ENCODE measurements at regions not wholly inside any gene's neighbourhood (a gene's known extent, or its start where the extent isn't known, plus 50 kb on each side); places are given as distances from the start of the nearest gene placed in this dataset.
"Not testable (repeated sequence)": the region's sequence is repeated elsewhere in the genome, so short reads cannot be mapped to it uniquely, and the experiment has no call there.

DNA sequence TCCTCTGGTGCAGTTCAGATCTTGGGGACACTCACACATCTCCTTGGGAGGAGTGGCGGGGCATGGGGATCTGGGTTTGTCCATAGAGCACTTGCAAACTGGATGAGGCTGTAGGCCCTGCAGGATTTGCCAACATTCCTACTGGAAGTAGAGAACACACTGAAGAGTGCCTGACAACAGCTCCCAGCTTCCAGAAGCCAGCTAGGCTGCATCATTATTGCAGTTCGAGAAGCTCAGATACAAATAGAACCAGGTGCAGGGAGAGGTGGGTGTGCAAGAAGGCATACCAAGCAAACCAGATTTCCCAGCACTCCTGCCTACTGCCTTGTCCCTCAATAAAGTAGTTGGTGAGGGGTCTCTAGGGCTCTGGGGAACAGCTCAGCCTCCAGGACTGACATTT is 52.5 kb downstream of the RHOB start:
- H3K36me3 ChIP-seq (ENCODE audit: control insufficient read depth, insufficient read depth, low read length) = no peaks in the 10 kb centered on the region
- H3K9me3 ChIP-seq (ENCODE audit: control insufficient read depth, insufficient read depth, low read length) = no peaks in the 10 kb centered on the region
- H3K27ac ChIP-seq (ENCODE audit: low read depth, low read length) = no peak overlapping the region
- no peak overlapping the region for H3K9ac ChIP-seq (ENCODE audit: low read depth, low read length)
- no peaks in the 10 kb centered on the region for H3K4me1 ChIP-seq (ENCODE audit: control insufficient read depth, insufficient read depth, low read length)
- H3K4me3 ChIP-seq (ENCODE audit: low read depth, low read length) = no peak overlapping the region
- no peaks in the 10 kb centered on the region for H3K27me3 ChIP-seq (ENCODE audit: control insufficient read depth, insufficient read depth, low read length)

DNA sequence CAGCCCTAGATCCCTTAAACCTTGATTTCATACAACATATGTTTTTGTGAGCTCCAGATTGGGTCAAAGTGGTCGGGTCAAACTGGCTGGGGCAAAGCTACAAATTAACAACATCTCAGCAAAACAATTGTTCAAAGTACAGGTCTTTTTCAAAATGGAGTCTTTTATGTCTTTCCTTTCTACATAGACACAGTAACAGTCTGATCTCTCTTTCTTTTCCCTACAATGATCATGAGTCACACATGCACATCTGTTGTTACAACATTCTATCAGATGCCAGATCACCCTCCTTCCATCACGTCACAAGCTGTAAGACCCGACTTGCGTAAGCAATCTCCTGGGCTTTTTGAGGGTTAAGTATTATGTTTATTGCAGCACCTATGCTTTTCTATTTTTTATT is 55.1 kb downstream of the RHOB start:
- H3K36me3 ChIP-seq (ENCODE audit: control insufficient read depth, insufficient read depth, low read length) = no peaks in the 10 kb centered on the region
- H3K27ac ChIP-seq (ENCODE audit: low read depth, low read length) = no peak overlapping the region
- no peak overlapping the region for H3K9ac ChIP-seq (ENCODE audit: low read depth, low read length)
- H3K9me3 ChIP-seq (ENCODE audit: control insufficient read depth, insufficient read depth, low read length) = no peaks in the 10 kb centered on the region
- H3K4me3 ChIP-seq (ENCODE audit: low read depth, low read length) = no peak overlapping the region
- no peaks in the 10 kb centered on the region for H3K27me3 ChIP-seq (ENCODE audit: control insufficient read depth, insufficient read depth, low read length)
- no peaks in the 10 kb centered on the region for H3K4me1 ChIP-seq (ENCODE audit: control insufficient read depth, insufficient read depth, low read length)

DNA sequence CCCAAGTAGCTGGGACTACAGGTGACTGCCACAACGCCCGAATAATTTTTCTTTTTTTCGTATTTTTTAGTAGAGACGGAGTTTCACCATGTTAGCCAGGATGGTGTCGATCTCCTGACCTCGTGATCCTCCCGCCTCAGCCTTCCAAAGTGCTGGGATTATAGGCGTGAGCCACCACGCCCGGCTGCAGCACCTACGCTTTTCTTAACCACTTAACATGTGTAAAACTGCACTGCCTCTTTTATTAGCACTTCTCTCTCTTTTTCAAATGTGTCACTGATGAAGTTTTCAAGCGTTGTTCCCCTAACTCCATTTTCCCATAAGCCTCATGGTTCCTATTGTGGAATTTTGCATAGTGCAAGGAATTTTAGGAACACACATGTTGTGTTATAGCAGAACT is 55.6 kb downstream of the RHOB start:
- H3K4me3 ChIP-seq (ENCODE audit: low read depth, low read length); H3K9me3 ChIP-seq (ENCODE audit: control insufficient read depth, insufficient read depth, low read length); H3K27ac ChIP-seq (ENCODE audit: low read depth, low read length); H3K27me3 ChIP-seq (ENCODE audit: control insufficient read depth, insufficient read depth, low read length); H3K4me1 ChIP-seq (ENCODE audit: control insufficient read depth, insufficient read depth, low read length); H3K36me3 ChIP-seq (ENCODE audit: control insufficient read depth, insufficient read depth, low read length); H3K9ac ChIP-seq (ENCODE audit: low read depth, low read length): not testable (repeated sequence)

DNA sequence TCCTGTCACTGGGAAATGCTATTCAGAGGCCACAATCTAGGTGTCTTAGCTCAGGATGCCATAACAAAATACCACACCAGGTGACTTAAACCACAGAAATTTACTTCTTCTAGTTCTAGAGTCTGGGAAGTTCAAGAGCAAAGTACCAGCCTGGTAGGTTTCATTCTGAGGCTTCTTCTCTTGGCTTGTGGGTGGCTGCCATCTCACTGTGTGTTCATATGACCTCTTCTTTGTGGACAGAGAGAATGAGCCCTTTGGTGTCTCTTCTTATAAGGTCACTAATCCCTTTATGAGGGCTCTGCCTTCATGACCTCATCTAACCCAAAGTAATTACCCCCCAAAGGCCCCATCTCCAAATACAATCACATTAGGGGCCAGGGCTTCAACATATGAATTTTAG is 57.3 kb downstream of the RHOB start:
- H3K9ac ChIP-seq (ENCODE audit: low read depth, low read length) = no peak overlapping the region
- no peaks in the 10 kb centered on the region for H3K4me1 ChIP-seq (ENCODE audit: control insufficient read depth, insufficient read depth, low read length)
- no peaks in the 10 kb centered on the region for H3K9me3 ChIP-seq (ENCODE audit: control insufficient read depth, insufficient read depth, low read length)
- H3K36me3 ChIP-seq (ENCODE audit: control insufficient read depth, insufficient read depth, low read length) = no peaks in the 10 kb centered on the region
- H3K4me3 ChIP-seq (ENCODE audit: low read depth, low read length) = no peak overlapping the region
- no peak overlapping the region for H3K27ac ChIP-seq (ENCODE audit: low read depth, low read length)
- no peaks in the 10 kb centered on the region for H3K27me3 ChIP-seq (ENCODE audit: control insufficient read depth, insufficient read depth, low read length)

DNA sequence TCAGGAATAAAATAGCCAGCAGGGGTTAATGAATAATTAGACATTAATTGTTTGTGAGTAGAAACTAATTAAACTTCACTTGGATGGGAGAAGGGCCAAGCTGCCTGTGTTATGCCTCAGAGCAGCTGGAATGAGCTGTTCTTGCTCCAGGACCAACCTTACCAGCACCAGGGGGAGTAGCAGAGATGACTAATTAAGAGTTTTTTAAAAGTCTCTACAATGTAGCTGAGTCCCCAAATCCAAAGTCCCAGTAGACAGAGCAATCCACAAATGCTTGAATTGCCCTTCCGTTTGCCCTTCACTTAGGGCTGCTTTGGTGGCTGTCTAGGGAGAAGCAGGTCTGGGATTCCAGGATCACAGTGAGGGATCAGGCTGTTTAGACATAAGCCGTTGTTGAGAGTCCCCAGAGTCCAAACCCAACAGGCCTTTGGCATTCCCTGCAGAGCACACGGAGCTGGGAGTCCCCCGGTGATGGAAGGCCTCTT is 59.4 kb downstream of the RHOB start:
- no peaks in the 10 kb centered on the region for H3K27me3 ChIP-seq (ENCODE audit: control insufficient read depth, insufficient read depth, low read length)
- peaks cover 3% of the 10 kb centered on the region; the same call in 1 of the 2 replicates for H3K4me1 ChIP-seq (ENCODE audit: control insufficient read depth, insufficient read depth, low read length)
- no peaks in the 10 kb centered on the region for H3K36me3 ChIP-seq (ENCODE audit: control insufficient read depth, insufficient read depth, low read length)
- no peak overlapping the region for H3K27ac ChIP-seq (ENCODE audit: low read depth, low read length)
- H3K4me3 ChIP-seq (ENCODE audit: low read depth, low read length) = no peak overlapping the region
- H3K9me3 ChIP-seq (ENCODE audit: control insufficient read depth, insufficient read depth, low read length) = no peaks in the 10 kb centered on the region
- H3K9ac ChIP-seq (ENCODE audit: low read depth, low read length) = no peak overlapping the region

DNA sequence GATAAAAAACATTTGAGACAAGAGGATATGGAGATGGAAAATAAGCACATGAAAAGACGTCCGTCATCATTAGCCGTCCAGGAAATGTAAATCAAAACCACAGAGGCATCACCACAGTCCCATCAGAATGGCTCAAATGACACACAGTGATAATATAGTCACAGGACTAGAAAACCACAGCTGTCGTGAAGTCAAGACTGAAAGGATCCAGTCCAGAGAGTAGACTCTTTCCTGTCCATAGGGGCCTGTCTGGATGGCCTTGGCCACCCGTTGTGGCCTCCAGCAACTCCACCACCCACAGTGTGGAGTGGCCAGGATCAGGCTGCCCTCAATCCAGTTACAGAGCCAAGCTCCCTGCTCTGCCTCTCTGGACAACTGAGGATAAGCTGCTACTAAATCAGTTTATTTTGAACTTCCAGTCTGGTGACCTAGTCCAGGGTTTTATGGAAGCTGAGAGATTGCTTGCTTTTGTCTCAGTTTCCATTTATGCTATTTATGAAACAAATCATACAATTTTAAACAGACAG is 60.4 kb downstream of the RHOB start:
- no peaks in the 10 kb centered on the region for H3K9me3 ChIP-seq (ENCODE audit: control insufficient read depth, insufficient read depth, low read length)

DNA sequence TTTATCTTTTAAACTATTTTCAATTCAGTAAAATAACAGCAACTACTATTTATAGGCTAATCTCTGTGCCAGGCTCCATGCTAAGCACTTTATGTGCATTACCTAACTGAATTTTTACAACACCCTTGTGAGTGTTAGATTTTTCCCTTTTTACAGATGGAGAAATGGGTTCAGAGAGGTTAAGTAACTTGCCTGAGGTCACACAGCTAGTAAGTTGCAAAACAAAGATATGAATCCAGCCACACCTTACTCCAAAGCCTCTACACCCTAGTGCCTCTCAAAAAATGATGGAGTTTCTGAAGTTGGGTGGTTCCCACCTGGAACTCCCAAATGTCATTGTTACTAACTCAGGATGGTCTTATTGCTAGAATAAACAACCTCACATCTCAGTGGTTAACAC is 60.8 kb downstream of the RHOB start:
- no peak overlapping the region for H3K9ac ChIP-seq (ENCODE audit: low read depth, low read length)
- no peaks in the 10 kb centered on the region for H3K9me3 ChIP-seq (ENCODE audit: control insufficient read depth, insufficient read depth, low read length)
- H3K27ac ChIP-seq (ENCODE audit: low read depth, low read length) = no peak overlapping the region
- no peaks in the 10 kb centered on the region for H3K27me3 ChIP-seq (ENCODE audit: control insufficient read depth, insufficient read depth, low read length)
- H3K4me3 ChIP-seq (ENCODE audit: low read depth, low read length) = no peak overlapping the region
- peaks cover 3% of the 10 kb centered on the region; the same call in 1 of the 2 replicates for H3K4me1 ChIP-seq (ENCODE audit: control insufficient read depth, insufficient read depth, low read length)
- H3K36me3 ChIP-seq (ENCODE audit: control insufficient read depth, insufficient read depth, low read length) = no peaks in the 10 kb centered on the region

More for the DNA sequence above, 60.4 kb downstream of the RHOB start:
- Histone ChIP-seq H3K4me1 (ENCODE audit: control insufficient read depth, insufficient read depth, low read length) (peaks cover 3% of the 10 kb centered on the region; the same call in 1 of the 2 replicates), H3K27me3 (ENCODE audit: control insufficient read depth, insufficient read depth, low read length) (no peaks in the 10 kb centered on the region), H3K27ac (ENCODE audit: low read depth, low read length) (no peak overlapping the region), H3K9ac (ENCODE audit: low read depth, low read length) (no peak overlapping the region), H3K36me3 (ENCODE audit: control insufficient read depth, insufficient read depth, low read length) (no peaks in the 10 kb centered on the region), H3K4me3 (ENCODE audit: low read depth, low read length) (no peak overlapping the region)

DNA sequence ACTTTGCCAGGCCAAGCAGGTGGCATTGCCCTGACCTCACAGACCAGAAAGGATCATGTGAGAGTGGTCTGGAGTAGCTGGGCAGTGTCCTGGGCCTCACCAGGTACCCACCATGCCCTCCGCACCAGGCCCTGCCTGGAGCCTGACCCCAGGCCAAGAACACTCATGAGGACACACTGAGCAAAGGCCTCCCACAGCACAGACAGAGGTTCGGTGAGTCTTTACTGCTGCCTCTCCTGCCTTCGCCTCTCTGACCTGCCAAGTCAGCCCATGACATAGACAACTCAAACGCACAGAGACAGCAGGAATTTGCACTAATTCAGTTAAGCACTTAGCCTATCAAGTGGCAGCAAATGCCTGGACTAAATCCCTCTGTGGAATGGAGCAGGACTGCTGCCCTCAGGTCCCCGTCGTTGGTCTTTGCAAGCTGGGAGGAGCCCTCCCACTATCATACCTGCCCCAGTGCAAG is 62.5 kb downstream of the RHOB start:
- Histone ChIP-seq H3K4me1 (ENCODE audit: control insufficient read depth, insufficient read depth, low read length) (peaks cover 3% of the 10 kb centered on the region; the same call in 1 of the 2 replicates), H3K4me3 (ENCODE audit: low read depth, low read length) (no peak overlapping the region), H3K9me3 (ENCODE audit: control insufficient read depth, insufficient read depth, low read length) (no peaks in the 10 kb centered on the region), H3K9ac (ENCODE audit: low read depth, low read length) (no peak overlapping the region), H3K36me3 (ENCODE audit: control insufficient read depth, insufficient read depth, low read length) (no peaks in the 10 kb centered on the region), H3K27me3 (ENCODE audit: control insufficient read depth, insufficient read depth, low read length) (no peaks in the 10 kb centered on the region), H3K27ac (ENCODE audit: low read depth, low read length) (no peak overlapping the region)

DNA sequence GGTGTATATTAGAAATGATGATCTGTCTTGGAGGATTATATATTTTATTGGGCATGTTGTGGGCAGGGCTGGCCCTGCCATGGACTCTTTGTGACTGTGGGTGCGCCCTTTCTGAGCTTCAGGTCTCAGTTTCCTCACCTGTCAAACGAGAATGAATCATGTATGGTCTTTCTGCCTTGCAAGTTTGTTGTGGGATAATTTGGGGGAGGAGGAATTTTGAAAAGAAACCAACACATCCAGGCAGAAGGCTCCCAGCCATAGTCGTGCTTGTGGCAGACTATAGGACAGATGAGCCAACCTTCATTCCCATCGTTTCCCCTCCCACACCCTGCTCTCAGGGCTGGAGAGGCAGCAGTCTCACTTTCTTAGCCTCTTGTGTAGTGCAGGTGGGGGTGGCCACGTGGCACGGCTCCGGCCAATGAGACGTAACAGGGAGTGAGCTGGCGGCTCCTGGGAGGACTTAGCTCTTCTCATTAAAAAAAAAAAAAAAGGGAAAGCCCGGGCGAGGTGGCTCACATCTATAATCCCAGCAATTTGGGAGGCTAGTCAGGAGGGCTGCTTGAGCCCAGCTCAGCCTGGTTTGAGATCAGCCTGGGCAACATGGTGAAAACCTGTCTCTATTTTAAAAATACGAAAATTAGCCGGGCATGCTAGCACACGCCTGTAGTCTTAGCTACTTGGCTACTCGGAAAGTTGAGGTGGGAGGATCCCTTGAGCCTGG is 63.1 kb downstream of the RHOB start:
- H3K4me3 ChIP-seq (ENCODE audit: low read depth, low read length) = no peak overlapping the region
- H3K9me3 ChIP-seq (ENCODE audit: control insufficient read depth, insufficient read depth, low read length) = no peaks in the 10 kb centered on the region
- no peaks in the 10 kb centered on the region for H3K36me3 ChIP-seq (ENCODE audit: control insufficient read depth, insufficient read depth, low read length)
- no peaks in the 10 kb centered on the region for H3K27me3 ChIP-seq (ENCODE audit: control insufficient read depth, insufficient read depth, low read length)
- no peak overlapping the region for H3K9ac ChIP-seq (ENCODE audit: low read depth, low read length)
- no peak overlapping the region for H3K27ac ChIP-seq (ENCODE audit: low read depth, low read length)
- peaks cover 3% of the 10 kb centered on the region; the same call in 1 of the 2 replicates for H3K4me1 ChIP-seq (ENCODE audit: control insufficient read depth, insufficient read depth, low read length)

DNA sequence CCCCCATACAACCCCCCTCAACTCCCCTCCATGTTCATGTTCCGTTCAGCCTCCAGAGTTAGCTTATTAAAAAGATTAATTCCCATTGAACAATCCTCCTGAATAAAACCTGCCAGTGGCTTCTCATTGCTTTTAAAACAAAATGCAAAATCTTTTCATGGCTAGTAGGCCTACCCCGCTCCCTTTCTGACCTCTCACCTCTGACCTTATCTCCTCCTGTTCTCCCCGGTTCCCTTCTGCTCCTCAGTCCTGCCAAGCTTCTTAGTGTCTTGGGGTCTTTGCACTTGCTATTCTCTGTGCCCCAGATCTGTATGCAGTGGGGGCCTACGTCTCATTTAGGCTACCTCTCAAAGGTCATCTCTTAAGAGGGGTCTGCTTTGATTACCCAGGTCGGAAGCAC is 64.3 kb downstream of the RHOB start:
- H3K4me3 ChIP-seq (ENCODE audit: low read depth, low read length) = no peak overlapping the region
- no peaks in the 10 kb centered on the region for H3K9me3 ChIP-seq (ENCODE audit: control insufficient read depth, insufficient read depth, low read length)
- H3K4me1 ChIP-seq (ENCODE audit: control insufficient read depth, insufficient read depth, low read length) = peaks cover 3% of the 10 kb centered on the region; the same call in 1 of the 2 replicates
- no peak overlapping the region for H3K27ac ChIP-seq (ENCODE audit: low read depth, low read length)
- no peaks in the 10 kb centered on the region for H3K27me3 ChIP-seq (ENCODE audit: control insufficient read depth, insufficient read depth, low read length)
- H3K9ac ChIP-seq (ENCODE audit: low read depth, low read length) = no peak overlapping the region
- H3K36me3 ChIP-seq (ENCODE audit: control insufficient read depth, insufficient read depth, low read length) = no peaks in the 10 kb centered on the region

DNA sequence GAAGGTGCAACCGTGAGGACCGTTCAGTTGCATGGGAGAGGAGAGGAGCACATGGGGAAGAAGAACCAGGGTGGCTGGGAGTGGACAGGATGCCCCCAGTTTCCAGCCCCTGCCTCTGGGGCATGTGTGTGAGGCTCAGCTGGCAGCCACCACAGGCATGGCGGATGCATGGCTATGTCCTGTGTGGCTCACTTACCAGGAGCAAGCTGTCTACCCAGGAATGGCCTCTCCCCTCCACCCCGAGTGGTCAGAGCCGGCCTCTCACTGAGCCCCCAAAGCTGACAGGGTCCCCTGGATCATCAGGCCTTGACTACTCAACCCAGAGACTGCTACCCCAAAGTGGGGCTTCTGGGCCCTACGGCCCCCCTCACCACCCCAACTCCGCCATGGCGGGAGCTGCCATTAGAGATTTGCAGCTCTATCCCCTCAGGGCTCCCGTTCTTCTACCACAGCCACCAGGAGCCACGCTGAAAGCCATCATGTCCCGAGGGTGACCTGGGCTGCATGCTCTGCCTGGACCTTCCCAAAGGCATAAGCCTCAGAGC is 65.3 kb downstream of the RHOB start:
- H3K9me3 ChIP-seq (ENCODE audit: control insufficient read depth, insufficient read depth, low read length) = no peaks in the 10 kb centered on the region
- H3K4me1 ChIP-seq (ENCODE audit: control insufficient read depth, insufficient read depth, low read length) = peaks cover 3% of the 10 kb centered on the region; the same call in 1 of the 2 replicates
- H3K27me3 ChIP-seq (ENCODE audit: control insufficient read depth, insufficient read depth, low read length) = no peaks in the 10 kb centered on the region
- no peak overlapping the region for H3K27ac ChIP-seq (ENCODE audit: low read depth, low read length)
- no peak overlapping the region for H3K4me3 ChIP-seq (ENCODE audit: low read depth, low read length)
- H3K9ac ChIP-seq (ENCODE audit: low read depth, low read length) = no peak overlapping the region
- H3K36me3 ChIP-seq (ENCODE audit: control insufficient read depth, insufficient read depth, low read length) = no peaks in the 10 kb centered on the region
